Fibroblast of upper back skin (primary cell): ENCODE measurements at regions not wholly inside any gene's neighbourhood (a gene's known extent, or its start where the extent isn't known, plus 50 kb on each side); places are given as distances from the start of the nearest gene placed in this dataset.

Experiments
- DNase-seq: peaks from one replicate; pipeline ENCODE4 v3.0.0-alpha.2; 2013

DNA sequence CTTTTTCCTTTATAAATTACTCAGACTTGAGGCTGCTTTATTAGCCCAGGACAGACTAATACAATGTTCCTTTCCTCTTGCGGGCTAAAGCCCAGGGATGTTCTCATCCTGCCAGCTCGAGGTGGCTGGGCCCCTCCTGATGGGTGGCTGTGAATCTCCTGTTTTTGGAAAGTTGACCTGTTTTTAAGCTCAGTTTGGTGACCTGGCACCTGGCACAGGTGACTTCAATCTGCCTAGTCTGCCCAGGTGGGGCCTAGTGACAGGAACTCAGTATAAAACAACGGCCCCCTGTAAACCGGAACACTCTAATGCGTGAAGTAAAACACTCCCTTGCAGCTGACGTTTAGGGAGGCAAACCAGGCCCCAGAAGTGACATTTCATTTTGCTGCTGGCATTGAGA, 92.7 kb upstream of the SNTG2 start:
- DNase-seq = no peak

DNA sequence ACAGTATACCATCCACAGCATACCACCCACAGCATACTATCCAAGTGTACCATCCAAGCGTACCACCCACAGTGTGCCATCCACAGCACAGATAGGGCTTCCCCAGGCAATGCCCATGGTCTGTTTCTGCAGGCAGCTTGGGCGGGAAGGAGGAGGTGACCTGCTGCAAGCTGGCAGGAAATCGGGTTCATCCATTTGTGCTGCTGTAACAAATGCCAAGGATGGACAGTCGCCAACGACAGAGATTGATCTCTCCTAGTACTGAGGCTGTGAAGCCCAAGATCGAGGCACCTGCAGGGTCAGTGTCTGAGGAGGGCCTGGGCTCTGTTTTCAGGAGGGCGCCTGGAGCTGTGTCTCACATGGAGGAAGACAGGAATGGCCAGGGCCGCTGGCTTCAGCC, 93.6 kb upstream of the SNTG2 start:
- DNase-seq = no peak

DNA sequence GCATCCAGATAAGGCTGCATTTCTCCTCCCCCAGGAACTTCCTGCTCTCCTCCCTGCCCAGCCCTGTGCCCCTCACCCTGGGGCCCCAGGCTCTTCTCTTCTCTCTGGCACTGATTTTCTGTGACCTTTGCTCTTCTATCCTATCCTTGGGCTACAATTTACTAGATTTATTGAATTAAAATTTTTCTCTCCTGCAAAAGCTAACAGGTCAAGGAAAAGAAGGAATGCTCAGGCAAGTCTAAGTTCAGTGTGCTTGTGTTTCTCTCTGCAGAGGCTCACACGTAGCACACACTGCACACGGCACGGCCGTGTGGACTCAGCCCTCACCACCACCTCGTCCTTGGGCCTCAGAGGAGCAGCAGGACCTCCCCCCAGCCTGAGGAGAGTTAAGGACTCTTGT, 94.2 kb upstream of the SNTG2 start:
- DNase-seq = no peak

DNA sequence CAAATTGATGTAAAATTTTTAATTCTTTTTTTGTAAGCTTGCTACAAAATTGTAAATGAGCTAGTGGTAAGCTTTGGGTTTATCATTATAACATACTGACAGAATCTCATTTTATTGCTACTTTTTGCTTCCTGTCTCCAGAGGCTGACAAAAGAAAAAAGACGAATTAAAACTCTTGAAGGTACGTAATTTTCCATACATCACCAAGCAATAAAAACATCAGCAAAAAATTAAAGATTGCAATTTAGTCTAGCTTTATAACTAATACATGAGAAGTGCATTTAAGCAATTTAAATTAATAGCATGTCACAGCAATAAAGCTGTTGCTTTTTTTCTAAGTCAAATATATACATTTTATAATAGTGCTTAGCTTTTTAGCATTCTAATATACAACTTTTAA, 94.6 kb upstream of the SNTG2 start:
- no peak for DNase-seq

DNA sequence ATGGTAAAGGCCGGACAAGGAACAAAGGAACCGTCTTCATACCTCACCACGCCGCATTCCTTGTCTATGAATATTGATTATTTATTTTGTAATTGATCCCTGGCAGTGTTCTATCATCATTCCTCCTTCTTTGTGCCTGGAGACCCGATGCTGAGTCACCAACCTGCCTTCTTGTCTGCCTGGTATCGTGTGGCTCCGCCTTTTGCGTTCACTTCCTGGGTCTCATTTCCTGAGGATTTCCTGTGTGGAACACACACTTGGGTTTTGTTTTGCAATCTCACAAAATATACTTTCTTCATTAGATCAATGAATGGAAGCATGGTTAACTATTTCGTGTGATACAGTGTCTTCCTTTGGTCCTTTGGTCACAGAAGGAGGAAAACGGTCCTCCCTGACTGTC, 95.5 kb upstream of the SNTG2 start:
- no peak for DNase-seq

DNA sequence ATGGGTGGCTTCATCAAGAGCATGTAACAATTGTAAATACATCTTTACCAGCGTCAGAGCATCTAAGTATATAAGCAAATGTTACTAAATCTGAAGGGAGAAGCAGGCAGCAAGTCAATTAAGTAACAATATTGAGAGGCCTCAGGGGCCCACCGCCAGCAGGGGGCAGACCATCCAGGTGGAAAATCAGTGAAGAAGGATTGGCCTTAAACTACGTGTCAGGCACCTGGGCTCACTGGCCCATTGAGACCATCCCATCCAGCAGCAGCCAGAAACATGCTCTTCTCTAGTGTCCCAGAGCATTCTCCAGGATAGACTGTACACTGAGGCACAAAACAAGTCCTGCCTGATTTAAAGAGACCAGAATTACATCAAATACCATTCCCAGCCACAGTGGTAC, 96.2 kb upstream of the SNTG2 start:
- DNase-seq = peak; percentile 16

DNA sequence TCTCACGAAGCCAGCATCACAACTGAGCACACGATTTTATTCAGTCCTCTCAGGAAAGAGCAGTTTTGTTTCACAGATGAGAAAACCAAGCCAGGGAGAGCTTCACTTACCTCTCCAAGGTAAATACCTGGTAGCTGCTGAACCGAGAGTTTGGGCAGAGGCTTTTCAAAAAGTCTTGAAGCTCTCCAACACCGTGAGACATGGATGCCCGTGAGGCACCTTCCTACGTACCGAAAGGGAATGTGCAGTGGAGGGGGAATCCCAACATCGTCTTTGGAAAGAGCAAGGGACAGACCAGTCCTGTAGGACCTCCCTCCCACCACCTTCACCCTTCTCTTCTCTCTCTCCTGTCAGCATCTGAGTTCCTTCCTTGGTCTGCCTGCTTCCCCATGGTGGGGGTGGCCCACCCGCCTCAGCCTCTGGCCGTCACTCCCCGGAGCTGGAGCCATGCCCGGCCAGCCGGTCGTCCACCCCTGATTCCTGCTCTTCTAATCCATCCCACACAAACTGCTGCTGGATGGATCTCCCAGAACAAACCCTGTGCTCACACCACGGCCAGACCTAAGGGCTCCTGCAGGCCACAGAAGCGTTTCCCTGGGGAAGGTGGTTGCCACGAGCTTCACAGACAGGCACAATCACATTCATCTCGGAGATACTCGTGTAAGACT, 97.3 kb upstream of the SNTG2 start:
- no peak for DNase-seq

DNA sequence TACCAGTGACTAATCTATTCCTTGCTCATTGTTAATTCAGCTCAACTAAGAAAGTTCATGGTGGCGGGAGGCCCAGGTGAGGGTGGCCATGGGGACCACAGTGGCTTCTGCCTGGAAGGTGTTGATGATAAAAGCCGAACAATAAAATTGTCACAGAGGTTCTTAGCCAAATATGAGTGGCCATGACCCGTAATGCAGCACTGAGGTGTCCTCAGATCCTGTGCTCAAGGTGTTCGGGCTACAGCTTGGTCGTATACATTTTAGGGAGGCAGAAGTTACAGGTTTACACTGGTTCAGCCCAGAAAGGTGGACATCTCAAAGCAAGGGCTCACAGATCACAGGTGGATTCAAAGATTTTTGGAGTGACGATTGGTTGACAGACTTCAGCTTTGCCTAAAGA, 98.5 kb upstream of the SNTG2 start:
- no peak for DNase-seq

DNA sequence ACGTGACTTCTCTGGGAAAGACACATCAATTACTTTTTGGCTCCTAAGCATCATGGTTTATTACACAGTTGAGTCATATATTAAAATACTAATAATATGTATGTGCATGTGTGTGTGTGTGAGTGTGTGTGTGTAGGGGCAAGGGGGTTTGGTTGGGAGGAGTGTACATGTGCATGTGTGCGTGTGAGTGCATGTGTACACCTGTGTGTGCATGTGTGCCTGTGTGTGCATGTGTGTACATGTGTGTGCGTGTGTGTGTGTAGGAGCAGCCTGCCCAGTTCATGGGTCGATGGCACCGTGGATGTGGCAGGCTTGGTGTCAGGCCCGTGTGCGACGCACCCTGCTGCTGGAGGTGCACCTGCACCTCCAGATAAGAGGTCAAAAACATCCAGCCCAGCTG, 99.0 kb upstream of the SNTG2 start:
- DNase-seq = no peak

DNA sequence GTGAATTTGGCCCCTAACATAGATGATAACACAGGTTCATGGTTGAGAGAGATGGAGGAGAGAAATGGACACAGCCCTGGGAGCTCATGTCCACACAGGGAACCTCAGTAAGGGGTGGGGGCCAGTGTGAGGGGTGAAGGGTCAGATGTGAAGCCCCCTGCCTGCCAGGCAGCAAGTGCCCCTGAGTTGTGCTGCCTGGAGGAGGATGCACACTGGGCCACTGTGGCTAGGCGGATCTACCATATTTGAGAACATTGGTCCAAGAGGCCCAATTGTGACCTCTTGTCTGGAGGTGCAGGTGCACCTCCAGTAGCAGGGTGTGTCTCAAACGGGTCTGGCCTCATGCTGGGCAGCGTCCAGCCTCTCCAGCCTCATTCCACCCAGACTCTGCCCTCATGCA, 99.6 kb upstream of the SNTG2 start:
- DNase-seq = no peak

DNA sequence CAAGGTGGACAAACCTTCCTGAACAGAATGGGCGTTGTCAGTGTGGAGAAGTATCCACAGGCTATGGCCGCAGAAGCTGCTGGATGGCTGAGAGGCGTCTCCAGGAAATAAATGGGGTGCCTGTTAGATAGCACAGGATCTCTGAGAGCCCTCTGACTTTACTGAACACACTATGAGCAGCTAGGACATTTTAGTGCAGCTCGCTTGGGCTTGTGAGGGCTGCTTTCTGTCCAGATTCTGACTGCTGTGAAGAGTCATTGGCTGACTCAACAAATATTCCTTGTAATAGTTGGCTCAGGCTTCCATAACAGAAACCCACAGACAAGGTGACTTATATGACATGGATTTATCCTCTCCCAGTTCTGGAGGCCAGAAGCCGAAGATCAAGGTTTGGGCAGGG, 100.2 kb upstream of the SNTG2 start:
- DNase-seq = peak; percentile 6

DNA sequence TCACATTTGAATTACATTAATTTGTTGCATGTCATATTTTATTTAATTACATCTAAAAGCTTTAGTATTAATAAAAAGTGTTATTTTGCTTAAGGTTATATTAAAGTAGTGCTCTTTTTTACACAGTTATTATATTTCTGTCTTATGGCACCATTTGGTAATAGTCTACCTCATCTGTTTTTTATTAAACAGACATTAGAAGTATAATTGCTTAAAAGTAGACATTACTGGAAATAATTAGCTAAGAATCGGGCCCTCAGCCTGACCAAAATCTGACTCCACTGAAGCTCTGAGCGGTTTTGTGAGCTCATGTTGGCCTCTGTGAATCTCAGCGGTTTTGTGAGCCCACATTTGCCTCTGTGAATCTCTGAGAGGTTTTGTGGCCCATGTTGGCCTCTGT, 102.5 kb upstream of the SNTG2 start:
- peak; percentile 7 for DNase-seq

DNA sequence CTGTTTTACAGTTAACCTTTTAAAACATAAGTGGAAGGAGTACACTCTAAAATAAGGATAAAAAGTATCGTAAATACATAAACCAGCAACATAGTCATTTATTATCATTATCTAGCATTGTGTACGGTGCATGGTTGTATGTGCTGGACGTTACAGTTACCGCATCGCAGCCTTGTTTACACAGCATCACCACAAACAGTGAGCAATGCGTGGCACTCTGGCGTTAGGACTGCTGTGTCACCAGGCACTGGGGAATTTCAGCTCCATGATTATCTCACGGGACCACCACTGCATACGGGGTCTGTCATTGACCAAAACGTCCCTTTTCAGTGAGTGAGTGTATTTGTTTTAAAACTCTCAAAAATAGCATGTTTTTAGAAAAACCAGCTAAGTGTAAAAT, 103.0 kb upstream of the SNTG2 start:
- no peak for DNase-seq

DNA sequence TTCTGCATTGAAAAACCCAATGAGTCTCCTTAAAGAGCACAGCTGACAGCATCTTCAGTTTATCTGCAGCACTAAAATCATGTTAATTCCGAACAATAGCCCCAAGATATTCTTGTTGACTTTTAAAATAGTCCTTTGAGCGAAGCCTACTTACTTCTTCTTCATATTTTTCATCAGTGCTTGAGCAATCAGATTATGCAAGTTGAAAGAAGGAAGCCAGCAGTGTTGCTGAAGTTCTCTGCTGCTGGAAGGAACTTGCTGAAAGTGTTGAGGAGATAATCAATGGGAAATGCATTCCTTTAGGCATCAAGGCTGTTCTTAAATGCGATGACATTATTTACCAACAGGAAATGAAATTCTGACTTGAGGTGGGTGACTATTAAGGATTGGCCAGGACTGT, 105.9 kb upstream of the SNTG2 start:
- DNase-seq = no peak

DNA sequence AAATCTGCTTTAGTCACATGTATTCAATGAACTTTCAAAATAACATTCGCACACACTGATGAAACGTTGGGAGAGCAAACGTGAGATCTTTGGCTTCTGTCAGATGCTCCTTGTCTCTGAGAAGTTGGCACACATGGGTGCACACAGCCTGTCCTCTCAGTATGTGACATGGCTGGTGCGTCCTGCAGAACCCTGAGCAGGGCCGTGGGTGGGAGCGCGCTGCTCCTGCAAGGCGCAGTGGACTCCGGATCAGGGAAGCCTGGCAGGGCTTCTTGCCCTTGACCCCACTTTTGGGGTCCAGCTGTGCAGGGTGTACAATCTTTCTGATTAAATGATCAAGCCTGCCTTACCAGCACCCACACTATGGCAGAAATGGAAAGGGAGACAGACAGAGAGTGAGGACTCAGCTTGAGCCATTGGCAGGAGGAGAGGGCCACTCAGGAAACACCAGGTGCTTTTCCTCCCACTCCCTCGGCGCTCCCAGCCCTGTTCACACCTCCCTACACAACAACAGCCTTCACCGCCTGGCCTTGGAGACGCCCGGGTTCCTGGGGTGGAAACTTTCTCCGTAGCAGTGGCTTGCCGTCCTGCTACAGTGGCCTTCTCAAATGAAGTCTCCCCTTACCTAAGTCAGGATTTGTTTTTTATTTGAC, 108.4 kb upstream of the SNTG2 start:
- DNase-seq = no peak

DNA sequence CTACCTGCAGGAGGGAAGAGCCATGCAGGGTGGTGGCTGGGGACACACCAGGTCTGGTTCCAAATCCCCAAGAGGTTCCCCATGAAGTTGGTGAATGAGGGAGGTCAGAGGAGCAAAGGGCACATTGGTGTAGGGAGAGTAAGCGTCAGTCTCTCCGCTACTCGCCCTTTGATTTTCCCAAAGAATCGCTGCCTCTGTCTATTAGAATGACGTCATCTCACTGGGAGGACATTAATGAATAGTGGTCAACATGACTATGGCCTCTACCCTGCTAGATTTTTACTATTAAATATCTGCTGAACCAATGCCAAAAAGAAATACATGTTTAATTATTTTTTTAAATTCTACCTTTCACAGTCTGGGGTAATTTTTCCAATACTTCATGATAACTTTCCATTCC, 109.6 kb upstream of the SNTG2 start:
- no peak for DNase-seq

DNA sequence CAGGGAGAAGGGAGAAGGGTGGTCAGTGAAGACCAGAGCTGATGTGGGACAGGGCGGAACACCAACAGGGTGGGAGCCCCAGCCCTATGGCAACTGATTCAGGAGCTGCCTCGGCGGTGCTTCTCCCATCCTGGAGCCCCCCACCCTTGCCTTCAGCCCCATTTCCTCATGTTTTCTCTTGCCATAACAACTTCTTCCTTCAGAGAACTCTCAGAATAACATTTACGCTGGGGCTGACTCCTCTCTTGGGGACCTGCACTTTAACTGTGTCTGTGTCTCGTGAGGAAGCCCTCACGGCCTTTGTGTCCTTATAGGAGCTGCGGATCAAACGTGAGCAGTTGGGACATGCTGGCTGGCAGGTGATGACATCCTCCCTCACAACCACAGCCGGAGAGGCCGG, 116.4 kb upstream of the SNTG2 start:
- DNase-seq = no peak

DNA sequence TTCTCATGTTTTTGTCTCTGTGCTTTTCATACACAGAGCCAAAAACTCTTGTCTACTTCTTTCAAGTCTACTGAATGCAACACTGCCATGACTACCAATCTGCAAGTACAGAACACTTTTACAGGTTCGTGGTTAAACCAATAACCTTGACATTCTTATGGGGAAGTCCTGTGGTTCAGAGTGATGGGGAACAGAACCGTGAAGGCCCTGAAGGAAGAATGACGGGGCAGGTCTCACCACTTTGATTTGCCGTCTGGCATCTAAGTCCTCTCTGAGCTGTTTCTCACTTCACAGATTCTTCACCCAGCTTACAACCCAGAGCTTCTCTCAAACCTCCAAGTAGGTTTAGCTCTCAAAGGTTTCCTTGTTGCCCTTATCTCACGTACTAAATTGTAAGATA, 117.5 kb upstream of the SNTG2 start:
- no peak for DNase-seq

DNA sequence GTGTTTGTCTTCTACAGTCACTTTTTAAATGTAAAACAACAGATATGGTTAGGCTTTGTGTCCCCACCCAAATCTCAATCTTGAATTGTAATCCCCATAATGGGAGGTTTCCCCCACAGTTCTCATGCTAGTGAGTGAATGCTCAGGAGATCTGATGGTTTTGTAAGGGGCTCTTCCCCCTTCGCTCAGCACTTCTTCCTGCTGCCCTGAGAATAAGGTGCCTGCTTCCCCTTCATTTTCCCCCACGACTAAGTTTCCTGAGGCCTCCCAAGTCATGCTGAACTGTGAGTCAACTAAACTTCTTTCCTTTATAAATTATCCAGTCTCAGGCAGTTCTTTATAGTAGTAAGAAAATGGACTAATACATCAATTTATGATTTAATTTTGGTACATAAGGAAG, 118.0 kb upstream of the SNTG2 start:
- no peak for DNase-seq

DNA sequence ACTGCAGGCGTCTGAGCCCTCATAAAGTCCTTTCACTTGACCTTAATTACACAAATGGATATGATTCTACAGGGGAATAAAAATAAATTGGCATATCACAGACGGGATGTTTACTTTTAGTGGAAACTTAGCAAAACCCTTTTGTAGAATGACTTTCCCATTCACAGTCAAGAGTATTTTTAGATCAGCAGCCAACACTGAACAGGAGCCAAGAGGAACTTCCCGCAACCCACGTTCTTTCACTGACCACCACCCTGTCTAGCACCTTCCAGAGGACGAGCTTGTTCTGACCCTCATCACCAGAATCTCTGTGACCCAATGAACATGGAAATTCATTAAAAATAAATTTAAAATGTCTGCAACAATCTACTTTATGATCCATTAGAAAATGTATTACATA, 119.0 kb upstream of the SNTG2 start:
- no peak for DNase-seq

DNA sequence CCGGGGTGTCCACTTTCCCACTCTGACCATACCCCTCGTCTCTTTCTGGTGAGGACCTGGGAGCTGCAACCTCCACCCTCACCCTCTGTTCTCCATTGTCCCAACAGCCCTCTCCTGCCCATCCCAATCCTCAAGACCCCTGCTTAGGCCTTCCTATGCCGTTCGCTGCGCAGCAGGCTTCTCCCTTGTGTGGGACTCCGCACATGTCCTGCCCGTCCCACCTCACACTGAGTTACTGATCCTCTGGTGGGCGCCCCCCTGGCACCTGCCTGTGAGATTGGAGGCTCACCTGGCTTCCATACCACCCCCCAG, 119.5 kb upstream of the SNTG2 start:
- no peak for DNase-seq

DNA sequence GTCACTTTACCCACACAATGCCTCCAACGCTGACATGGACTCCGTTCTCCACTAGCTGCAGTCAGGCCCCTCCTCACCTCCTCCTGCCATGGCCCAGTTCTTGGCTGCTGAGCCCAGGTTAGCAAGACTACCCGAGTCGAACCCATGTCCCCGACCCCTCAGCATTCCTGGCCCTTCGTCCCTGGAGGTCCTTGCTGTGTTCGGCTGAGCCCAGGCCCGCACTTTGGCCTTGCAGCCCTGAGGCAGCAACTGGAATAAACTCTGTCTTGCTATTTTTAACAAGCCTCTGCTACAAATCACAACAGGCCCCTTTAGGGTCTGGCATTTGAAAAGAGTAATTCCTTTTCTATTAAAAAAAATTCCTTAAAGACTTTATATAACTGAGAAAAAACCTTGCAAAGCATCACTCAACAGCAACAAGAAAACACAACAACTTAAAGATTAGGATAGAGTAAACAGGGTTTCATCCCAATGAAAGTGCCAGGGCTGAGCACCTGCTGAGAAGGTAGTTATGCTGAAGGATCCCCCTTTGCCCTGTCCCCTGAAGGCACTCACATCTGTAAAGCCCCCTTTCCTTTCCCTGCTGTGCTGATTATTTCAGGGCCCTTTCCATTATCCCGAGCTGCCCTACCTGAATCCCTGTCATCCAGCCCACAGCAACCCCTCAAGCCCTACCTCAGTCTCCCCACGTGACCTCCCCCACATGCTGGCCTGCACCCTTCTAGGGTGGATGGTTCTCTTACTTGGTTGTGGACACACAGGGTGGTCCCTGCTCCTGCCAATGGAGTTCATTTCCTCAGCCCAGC, 120.0 kb upstream of the SNTG2 start:
- DNase-seq = no peak

DNA sequence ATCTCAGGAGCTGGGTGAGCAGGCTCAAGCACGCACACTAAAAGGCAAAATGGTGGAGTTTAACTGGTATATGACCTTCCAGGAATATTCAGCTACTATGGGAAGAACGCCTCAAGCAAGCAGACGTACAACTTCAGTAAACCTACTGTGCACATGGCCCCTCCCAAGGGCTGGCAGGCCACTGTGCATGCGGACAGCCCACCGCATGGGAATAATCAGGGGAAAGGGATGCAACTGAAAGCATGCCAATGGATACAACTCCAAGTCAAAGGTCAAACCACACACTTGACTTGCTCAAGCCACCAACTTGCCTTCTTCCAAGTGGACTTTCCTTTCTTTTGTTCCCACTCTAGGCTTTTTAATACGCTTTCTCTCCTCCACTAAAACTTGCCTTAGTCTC, 121.6 kb upstream of the SNTG2 start:
- DNase-seq = no peak

DNA sequence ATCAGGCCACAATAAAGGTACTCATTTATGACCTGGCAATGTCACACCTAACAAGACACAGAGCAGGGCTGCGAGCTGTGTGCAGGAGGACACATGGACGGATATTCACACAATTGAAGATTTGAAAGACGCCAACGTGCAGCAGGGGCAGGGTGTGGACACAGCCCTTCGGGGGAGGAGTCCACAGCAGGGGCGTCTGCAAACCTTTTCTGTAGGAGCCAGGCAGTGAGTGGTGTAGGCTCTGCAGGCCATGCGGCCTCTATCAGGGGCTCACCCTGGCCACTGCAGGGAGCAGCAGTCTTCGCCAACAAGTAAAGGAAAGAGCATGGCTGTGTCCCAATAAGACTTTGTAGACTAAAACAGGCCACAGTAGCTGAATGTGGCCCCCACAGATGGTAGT, 125.7 kb upstream of the SNTG2 start:
- no peak for DNase-seq

DNA sequence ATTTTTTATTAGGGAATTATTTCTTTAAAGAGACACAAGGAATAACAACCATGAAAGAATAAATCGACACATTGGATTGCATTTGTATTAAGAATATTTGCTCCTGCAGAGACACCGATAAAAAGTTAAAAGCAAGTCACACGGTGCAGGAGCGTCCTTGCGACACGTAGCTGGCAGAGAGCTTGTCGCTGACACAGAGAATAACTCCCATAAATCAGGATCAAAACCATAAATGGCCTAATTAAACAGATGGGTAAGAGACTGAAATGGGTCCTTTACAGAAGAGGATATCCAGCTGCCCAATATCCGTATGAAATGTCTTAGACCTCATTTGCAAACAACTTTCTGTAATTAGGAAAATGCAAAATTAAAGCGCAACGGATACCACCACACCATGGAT, 126.1 kb upstream of the SNTG2 start:
- no peak for DNase-seq
